K562 (cell line): ENCODE measurements at regions not wholly inside any gene's neighbourhood (a gene's known extent, or its start where the extent isn't known, plus 50 kb on each side); places are given as distances from the start of the nearest gene placed in this dataset.

Source experiments
- ATAC-seq: fragments of 200-7000 bp; cut with Tn5 transposase; 3 replicates; pipeline ENCODE4 v1.9.1; 2020; ENCODE audit warnings: moderate library complexity
- BruUV-seq: library from RNA; stranded (reverse); fragments of 400-500 nt; replicated peaks from 2 replicates; lab custom pipeline; 2021; lab: Mats Ljungman, UMichigan
- CTCF ChIA-PET: fragments of 300-600 bp; formaldehyde crosslinking; extraction: SDS; loops from one replicate; lab custom pipeline; 2021; ENCODE audit warnings: low intra/inter-chr PET ratio; lab: Yijun Ruan, JAX
- POLR2A ChIA-PET: fragments of 300-600, 350-650 bp; sonication (Branson Sonifier 250); formaldehyde crosslinking; extraction: SDS; loops from one replicate; lab custom pipeline; 2021; ENCODE audit warnings: antibody characterized with exemption, inconsistent platforms; lab: Yijun Ruan, JAX
- DNase-seq, 4 experiments: peaks; one replicate each; pipeline versions ENCODE4 v3.0.0 to v3.0.0-alpha.2; 2011 to 2018; ENCODE audit warnings: low spot score in 3 of 4, mixed read lengths in 3 of 4; ENCODE audit errors: extremely low read depth in 1 of 4
- FAIRE-seq: peaks from 2 replicates; lab custom pipeline; 2011; peaks lifted over from hg19 to GRCh38; lab: Jason Lieb, UNC
- H2AFZ ChIP-seq: 2 replicates; pipeline ENCODE4 v1.6.0; 2011; ENCODE audit warnings: low read depth, low read length, control low read depth, inconsistent platforms
- H3K27ac ChIP-seq: fragments of 200-600 bp; 3 replicates; pipeline ENCODE4 v1.8.0; 2011; ENCODE audit warnings: low read depth, mild to moderate bottlenecking, control low read depth, inconsistent platforms, low read length, moderate library complexity, mixed read lengths; ENCODE audit errors: extremely low read depth
- H3K27me3 ChIP-seq, 2 experiments: fragments of 300-600 bp in 1 of 2; 2 replicates in 1 of 2; 3 replicates in 1 of 2; pipeline versions ENCODE4 v1.6.0 to v1.8.0; 2011; ENCODE audit warnings: inconsistent platforms in 2 of 2, low read length in 2 of 2, mild to moderate bottlenecking in 1 of 2, mixed read lengths in 1 of 2, moderate library complexity in 1 of 2; ENCODE audit not compliant: control insufficient read depth in 2 of 2, insufficient read depth in 2 of 2
- H3K36me3 ChIP-seq: fragments of 300-600 bp; 3 replicates; pipeline ENCODE4 v1.8.0; 2011; ENCODE audit warnings: mild to moderate bottlenecking, low read length, inconsistent platforms; ENCODE audit not compliant: control insufficient read depth, insufficient read depth
- H3K4me1 ChIP-seq, 2 experiments: fragments of 200-600 bp in 1 of 2; replicated peaks in 1 of 2; 2 replicates in 1 of 2; 3 replicates in 1 of 2; pipeline versions ENCODE4 v1.5.1 to v1.8.0; 2011; ENCODE audit warnings: inconsistent platforms in 2 of 2, low read length in 2 of 2, mild to moderate bottlenecking in 1 of 2, mixed read lengths in 1 of 2, moderate library complexity in 1 of 2; ENCODE audit not compliant: control insufficient read depth in 2 of 2, insufficient read depth in 2 of 2
- H3K4me2 ChIP-seq: 2 replicates; pipeline ENCODE4 v1.6.1; 2011; ENCODE audit warnings: low read length, control low read depth, inconsistent platforms, mixed read lengths; ENCODE audit not compliant: insufficient read depth
- H3K4me3 ChIP-seq: fragments of 200-600 bp; sonication (generic), shearing (Covaris generic); 2 replicates; pipeline ENCODE4 v1.5.1; 2016; ENCODE audit warnings: control low read depth, inconsistent platforms
- H3K79me2 ChIP-seq: fragments of 200-600 bp; 3 replicates; pipeline ENCODE4 v1.8.0; 2011; ENCODE audit warnings: low read length, inconsistent platforms; ENCODE audit not compliant: control insufficient read depth, insufficient read depth
- H3K9ac ChIP-seq, 2 experiments: 2 replicates each; pipeline versions ENCODE4 v1.6.0 to v1.6.1; 2011; ENCODE audit warnings: low read depth in 2 of 2, low read length in 2 of 2, control low read depth in 1 of 2, inconsistent platforms in 1 of 2, mild to moderate bottlenecking in 1 of 2, mixed read lengths in 1 of 2; ENCODE audit not compliant: insufficient read depth in 1 of 2
- H3K9me1 ChIP-seq: one replicate; pipeline ENCODE4 v1.6.0; 2011; ENCODE audit warnings: inconsistent platforms, mild to moderate bottlenecking, low read length, moderate library complexity; ENCODE audit not compliant: control insufficient read depth, insufficient read depth
- H3K9me3 ChIP-seq: replicated peaks from 2 replicates; pipeline ENCODE4 v1.5.1; 2011; ENCODE audit warnings: low read depth, low read length, inconsistent platforms; ENCODE audit not compliant: control insufficient read depth, insufficient read depth
- H4K20me1 ChIP-seq: replicated peaks from 2 replicates; pipeline ENCODE4 v1.6.1; 2011; ENCODE audit warnings: low read length, inconsistent platforms, mixed read lengths; ENCODE audit not compliant: control insufficient read depth, insufficient read depth
- BRD4 ChIP-seq: fragments of 200-600 bp; sonication (generic); IDR thresholded peaks from 2 replicates; pipeline ENCODE4 v1.6.1; 2017; ENCODE audit warnings: inconsistent platforms
- HSF4 ChIP-seq: fragments of 250-450 bp; sonication (Bioruptor Pico); IDR thresholded peaks from 2 replicates; pipeline ENCODE4 v2.1.2; 2022; ENCODE audit warnings: mild to moderate bottlenecking, moderate library complexity, borderline replicate concordance
- LEF1 ChIP-seq: fragments of 450-650 bp; IDR thresholded peaks from 2 replicates; pipeline ENCODE4 v1.6.1; 2016; ENCODE audit warnings: mild to moderate bottlenecking
- MAFG ChIP-seq: fragments of 450-650 bp; conservative IDR thresholded peaks from 2 replicates; pipeline ENCODE4 v1.6.1; 2016; ENCODE audit warnings: missing genetic modification characterization, missing compliant biosample characterization
- NCOA6 ChIP-seq: fragments of 450-650 bp; IDR thresholded peaks from 2 replicates; pipeline ENCODE4 v1.6.1; 2017; ENCODE audit warnings: mild to moderate bottlenecking
- PYGO2 ChIP-seq: fragments of 450-650 bp; IDR thresholded peaks from 2 replicates; pipeline ENCODE4 v1.6.1; 2016; ENCODE audit warnings: mild to moderate bottlenecking, missing genetic modification characterization, moderate library complexity, missing compliant biosample characterization
- ZNF561 ChIP-seq: fragments of 450-650 bp; formaldehyde crosslinking; conservative IDR thresholded peaks from 2 replicates; pipeline ENCODE4 v1.4.0; 2020; ENCODE audit warnings: mild to moderate bottlenecking, moderate library complexity
- ZNF766 ChIP-seq: fragments of 200-800 bp; sonication (Bioruptor generic); conservative IDR thresholded peaks from 2 replicates; pipeline ENCODE4 v1.6.1; 2016; ENCODE audit warnings: missing genetic modification characterization, missing compliant biosample characterization
- WGBS: fragments of 100-300 bp; shearing (Covaris generic); methylation state at CpG from one replicate; pipeline ENCODE4 v1.1.6; 2016; ENCODE audit warnings: low coverage, mixed read lengths; ENCODE audit not compliant: insufficient coverage; ENCODE audit errors: missing lambda C conversion rate; 5-methylcytosine and 5-hydroxymethylcytosine counted together
- in situ Hi-C: fragments of 300-500 bp; cut with MboI; formaldehyde crosslinking; loops from 4 replicates; pipeline ENCODE4 v1.15.0; 2018; ENCODE audit warnings: inconsistent platforms, mixed read lengths
- intact Hi-C: fragments of 100-400 bp; cut with micrococcal nuclease; formaldehyde crosslinking; loops from 2 replicates; pipeline ENCODE4 v1.14.2; 2022
- TF ChIP-seq, protein P1 (sequence below): sonication (generic); formaldehyde crosslinking; IDR thresholded peaks from 2 replicates; pipeline ENCODE4 v1.8.0; 2022; ENCODE audit warnings: missing genetic modification reagents, mild to moderate bottlenecking, borderline replicate concordance

DNA sequence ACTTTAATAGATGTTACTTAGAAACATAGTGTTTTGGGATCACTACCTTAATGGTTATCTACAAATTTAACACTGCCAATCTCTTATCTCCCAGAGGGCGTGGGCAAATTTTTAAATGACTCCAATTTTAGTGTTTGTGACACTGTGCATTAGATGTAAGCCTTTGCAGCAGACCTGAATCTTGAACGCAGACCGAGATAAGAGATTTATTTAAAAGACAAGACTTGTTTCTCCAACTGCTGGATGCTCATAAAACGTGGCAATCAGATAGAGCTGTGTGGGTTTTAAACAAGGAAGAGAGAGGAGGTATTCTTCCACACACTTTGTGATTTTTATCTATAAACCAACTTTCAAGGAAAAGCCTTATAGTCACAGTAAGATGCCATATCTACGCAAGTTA is 252.5 kb upstream of the NR3C2 start:
- no peaks in the 10 kb centered on the region for H3K9me1 ChIP-seq
- H3K36me3 ChIP-seq = no peaks in the 10 kb centered on the region
- no peak overlapping the region for H2AFZ ChIP-seq
- no TSS peak for BruUV-seq
- ChIA-PET CTCF (no interaction called here), POLR2A (no interaction called here)
- intact Hi-C loops = no loop called here
- H3K4me2 ChIP-seq = no peak overlapping the region
- no peak overlapping the region for H3K4me3 ChIP-seq
- no peaks in the 10 kb centered on the region for H3K9me3 ChIP-seq
- no peak for DNase-seq
- TF ChIP-seq LEF1 (no peak), ZNF561 (CRISPR knock-in tag) (no peak), NCOA6 (no peak), HSF4 (CRISPR knock-in tag) (no peak), MAFG (tag) (no peak), PYGO2 (no peak), ZNF766 (CRISPR knock-in tag) (no peak), BRD4 (no peak)
- TF ChIP-seq, protein P1, sequence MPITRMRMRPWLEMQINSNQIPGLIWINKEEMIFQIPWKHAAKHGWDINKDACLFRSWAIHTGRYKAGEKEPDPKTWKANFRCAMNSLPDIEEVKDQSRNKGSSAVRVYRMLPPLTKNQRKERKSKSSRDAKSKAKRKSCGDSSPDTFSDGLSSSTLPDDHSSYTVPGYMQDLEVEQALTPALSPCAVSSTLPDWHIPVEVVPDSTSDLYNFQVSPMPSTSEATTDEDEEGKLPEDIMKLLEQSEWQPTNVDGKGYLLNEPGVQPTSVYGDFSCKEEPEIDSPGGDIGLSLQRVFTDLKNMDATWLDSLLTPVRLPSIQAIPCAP (CRISPR knock-in tag) = no peak
- in situ Hi-C loops = no loop called here
- no peaks in the 10 kb centered on the region for H3K79me2 ChIP-seq
- no peak overlapping the region for H3K27ac ChIP-seq
- H4K20me1 ChIP-seq = no peaks in the 10 kb centered on the region
- ATAC-seq = no peak
- H3K9ac ChIP-seq = no peak overlapping the region
- WGBS = 0% methylated on average over 5 of the region's 5 CpGs
- no peak for FAIRE-seq
- H3K27me3 ChIP-seq = no peaks in the 10 kb centered on the region
- no peaks in the 10 kb centered on the region for H3K4me1 ChIP-seq
